Body of pancreas (tissue), 4 donors: ENCODE measurements at regions not wholly inside any gene's neighbourhood (a gene's known extent, or its start where the extent isn't known, plus 50 kb on each side); places are given as distances from the start of the nearest gene placed in this dataset.

Experiments
- ATAC-seq: fragments of 150-250 bp; one replicate; pipeline ENCODE4 v1.9.1; 2016
- DNase-seq, 4 donors: peaks; one replicate each; pipeline ENCODE4 v3.0.0-alpha.2; 2019
- H3K27ac ChIP-seq, 4 donors: fragments of 200-600 bp; sonication (generic); 1 replicate in 3 of 4; 2 replicates in 1 of 4; pipeline versions ENCODE4 v1.5.1 to v1.6.1; 2016 to 2019; ENCODE audit warnings: mild to moderate bottlenecking in 1 of 4, mixed read lengths in 1 of 4, moderate library complexity in 1 of 4
- H3K27me3 ChIP-seq, 2 donors: fragments of 200-600 bp; sonication (generic); one replicate each; pipeline ENCODE4 v1.6.0; 2016; ENCODE audit warnings: mild to moderate bottlenecking in 1 of 2
- H3K36me3 ChIP-seq, 2 donors: fragments of 200-600 bp; sonication (generic); replicated peaks in 1 of 2; 2 replicates each; pipeline ENCODE4 v1.5.1; 2016; ENCODE audit warnings: low read depth in 2 of 2; ENCODE audit not compliant: insufficient read depth in 1 of 2
- H3K4me1 ChIP-seq: fragments of 200-600 bp; sonication (generic); one replicate; pipeline ENCODE4 v1.6.0; 2016
- H3K4me3 ChIP-seq, 2 donors: fragments of 200-600 bp; sonication (generic); 1 replicate in 1 of 2; 2 replicates in 1 of 2; pipeline ENCODE4 v1.5.1; 2016 to 2019
- H3K9me3 ChIP-seq, 3 donors: fragments of 200-600 bp; sonication (generic); 1 replicate in 2 of 3; 2 replicates in 1 of 3; pipeline ENCODE4 v1.5.1; 2016
- POLR2A ChIP-seq, 3 donors: fragments of 450-650 bp; IDR thresholded peaks; one replicate each; pipeline ENCODE4 v1.6.1; 2016; ENCODE audit warnings: antibody characterized with exemption in 3 of 3, mild to moderate bottlenecking in 2 of 3
- WGBS, 2 donors: methylation state at CpG; one replicate each; pipeline ENCODE4 v1.1.5; 2017; 5-methylcytosine and 5-hydroxymethylcytosine counted together
- intact Hi-C: fragments of 100-400 bp; cut with DNase I; formaldehyde crosslinking; loops from one replicate; pipeline ENCODE4 v1.15.1; 2023
- TF ChIP-seq, protein P1 (sequence below), 7 experiments: fragments of 450-650 bp in 4 of 7; fragments of 200-600 bp in 3 of 7; sonication (generic) in 3 of 7; IDR thresholded peaks; one replicate each; pipeline ENCODE4 v1.5.1; 2016 to 2019; ENCODE audit warnings: antibody characterized with exemption in 7 of 7

DNA sequence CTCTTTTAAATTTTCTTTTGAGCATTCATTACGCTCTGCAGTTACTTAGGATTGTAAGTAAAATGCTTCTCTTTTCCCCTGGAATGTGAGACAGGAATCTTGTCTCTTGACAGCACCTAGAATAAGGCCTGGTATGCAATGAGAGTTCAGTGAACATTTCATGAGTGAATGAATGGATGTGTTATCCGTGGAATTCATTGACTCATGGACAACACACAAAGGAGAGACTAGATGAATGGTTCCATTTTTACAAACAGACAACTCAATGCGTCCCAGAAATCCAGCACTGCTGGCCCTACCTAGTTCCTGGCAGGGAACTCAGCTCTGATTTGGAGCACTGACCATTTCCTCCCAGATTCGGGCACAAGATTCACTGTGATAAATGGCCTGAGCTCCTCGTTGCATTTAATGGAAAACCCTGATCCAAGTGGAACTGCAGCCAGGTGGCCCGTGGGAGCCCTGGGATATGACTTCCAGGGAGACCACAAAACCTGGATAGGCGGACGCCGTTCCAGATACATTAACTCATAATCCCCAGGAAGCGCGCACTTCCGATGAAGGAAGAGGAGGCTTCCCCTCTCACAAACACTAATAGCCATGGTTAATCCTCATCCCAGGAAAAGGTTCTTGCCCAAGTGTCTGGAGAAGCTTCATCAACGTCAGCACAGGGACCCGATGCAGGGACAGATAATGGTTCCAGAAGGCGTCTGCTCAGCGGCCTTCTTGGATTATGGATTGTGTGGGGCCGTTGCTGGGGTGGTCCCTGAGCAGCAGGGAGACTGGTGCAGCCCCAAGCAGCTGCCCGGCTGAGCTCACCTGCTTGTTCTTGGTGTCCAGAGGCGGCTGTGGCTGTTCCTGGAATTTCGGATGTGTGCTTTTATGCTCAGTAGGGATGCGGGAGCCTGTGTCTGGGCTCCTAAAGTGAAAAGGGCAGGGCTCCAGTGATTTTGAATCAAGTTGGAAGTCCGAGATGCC, 211.1 kb upstream of the TSHZ3 start:
- H3K27ac ChIP-seq = no peak overlapping the region
- no peak for TF ChIP-seq POLR2A (IDR thresholded peaks at IDR 0.05)
- TF ChIP-seq, protein P1, sequence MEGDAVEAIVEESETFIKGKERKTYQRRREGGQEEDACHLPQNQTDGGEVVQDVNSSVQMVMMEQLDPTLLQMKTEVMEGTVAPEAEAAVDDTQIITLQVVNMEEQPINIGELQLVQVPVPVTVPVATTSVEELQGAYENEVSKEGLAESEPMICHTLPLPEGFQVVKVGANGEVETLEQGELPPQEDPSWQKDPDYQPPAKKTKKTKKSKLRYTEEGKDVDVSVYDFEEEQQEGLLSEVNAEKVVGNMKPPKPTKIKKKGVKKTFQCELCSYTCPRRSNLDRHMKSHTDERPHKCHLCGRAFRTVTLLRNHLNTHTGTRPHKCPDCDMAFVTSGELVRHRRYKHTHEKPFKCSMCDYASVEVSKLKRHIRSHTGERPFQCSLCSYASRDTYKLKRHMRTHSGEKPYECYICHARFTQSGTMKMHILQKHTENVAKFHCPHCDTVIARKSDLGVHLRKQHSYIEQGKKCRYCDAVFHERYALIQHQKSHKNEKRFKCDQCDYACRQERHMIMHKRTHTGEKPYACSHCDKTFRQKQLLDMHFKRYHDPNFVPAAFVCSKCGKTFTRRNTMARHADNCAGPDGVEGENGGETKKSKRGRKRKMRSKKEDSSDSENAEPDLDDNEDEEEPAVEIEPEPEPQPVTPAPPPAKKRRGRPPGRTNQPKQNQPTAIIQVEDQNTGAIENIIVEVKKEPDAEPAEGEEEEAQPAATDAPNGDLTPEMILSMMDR (IDR thresholded peaks at IDR 0.05) = no peak
- H3K36me3 ChIP-seq = no peaks in the 10 kb centered on the region
- H3K9me3 ChIP-seq = peaks cover 0 to 7% (median 0%) of the 10 kb centered on the region in 3 donors
- ATAC-seq (no peak), DNase-seq (no peak)
- 56 to 67% methylated on average over 11 to 22 of the region's 22 CpGs for WGBS, 2 donors
- H3K27me3 ChIP-seq = no peaks in the 10 kb centered on the region
- H3K4me3 ChIP-seq = no peak overlapping the region
- intact Hi-C loops = no loop called here
- H3K4me1 ChIP-seq = no peaks in the 10 kb centered on the region

DNA sequence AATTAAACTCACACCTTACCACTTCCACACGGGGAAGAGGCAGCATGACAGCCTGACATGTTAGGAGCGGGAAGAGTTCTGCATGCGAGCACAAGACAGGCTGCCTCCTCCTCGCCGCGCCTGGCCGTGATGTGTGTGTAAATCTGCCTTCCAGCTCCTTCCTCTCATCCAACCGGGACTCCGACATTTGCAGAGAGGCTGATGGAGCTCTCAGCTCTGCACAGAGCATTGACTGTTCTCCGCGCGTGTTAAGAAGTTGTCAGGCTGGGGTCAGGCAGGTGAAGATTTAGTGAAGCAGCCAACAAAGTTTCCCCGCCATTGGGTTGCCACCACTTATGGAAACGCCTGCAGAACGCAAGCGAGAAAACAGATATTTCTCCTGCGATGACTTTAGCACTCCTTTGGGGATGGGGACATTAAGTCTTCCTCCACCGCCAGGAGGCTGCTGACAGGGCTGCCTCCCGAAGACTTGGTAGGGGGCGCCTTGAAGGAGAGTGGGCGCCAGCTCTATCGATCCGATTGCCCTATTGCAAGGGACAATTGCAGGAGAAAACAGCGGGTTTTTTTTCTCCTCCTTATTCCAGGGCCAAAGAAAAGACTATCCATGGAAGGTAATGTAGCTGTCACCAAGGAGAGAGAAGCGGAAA, 213.9 kb upstream of the TSHZ3 start:
- no peaks in the 10 kb centered on the region for H3K27me3 ChIP-seq
- no peak for DNase-seq
- H3K9me3 ChIP-seq = peaks cover 0 to 7% (median 0%) of the 10 kb centered on the region in 3 donors
- H3K4me1 ChIP-seq = no peaks in the 10 kb centered on the region
- intact Hi-C loops = no loop called here
- 73 to 74% methylated on average over 24 to 25 of the region's 25 CpGs for WGBS, 2 donors
- no peak overlapping the region for H3K4me3 ChIP-seq
- no peak for TF ChIP-seq POLR2A (IDR thresholded peaks at IDR 0.05)
- TF ChIP-seq, protein P1 (IDR thresholded peaks at IDR 0.05) = no peak
- no peak for ATAC-seq
- no peaks in the 10 kb centered on the region for H3K36me3 ChIP-seq
- no peak overlapping the region for H3K27ac ChIP-seq

DNA sequence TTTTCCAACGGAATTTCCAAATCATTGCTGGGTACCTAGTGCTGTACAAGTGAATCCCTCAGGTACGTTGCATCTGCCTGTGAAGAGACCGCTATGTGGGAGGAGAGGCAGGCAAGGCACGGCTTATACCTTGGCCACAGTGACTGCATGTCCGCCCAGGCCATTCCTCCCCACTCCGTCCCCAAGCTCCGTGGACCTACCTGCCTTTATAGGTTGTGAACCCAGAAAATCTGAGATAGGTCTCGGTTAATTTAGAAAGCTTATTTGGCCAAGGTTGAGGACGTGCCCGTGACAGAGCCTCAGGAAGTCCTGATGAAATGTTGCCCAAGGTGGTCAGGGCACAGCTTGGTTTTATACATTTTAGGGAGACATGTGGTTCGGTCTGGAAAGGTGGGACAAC, 218.5 kb upstream of the TSHZ3 start:
- intact Hi-C loops = no loop called here
- ATAC-seq (no peak), DNase-seq (no peak)
- no peaks in the 10 kb centered on the region for H3K9me3 ChIP-seq
- TF ChIP-seq, protein P1 (IDR thresholded peaks at IDR 0.05) = no peak
- TF ChIP-seq POLR2A (IDR thresholded peaks at IDR 0.05) = no peak
- H3K4me1 ChIP-seq = no peaks in the 10 kb centered on the region
- no peak overlapping the region for H3K4me3 ChIP-seq
- H3K27ac ChIP-seq = no peak overlapping the region
- H3K27me3 ChIP-seq = no peaks in the 10 kb centered on the region
- no peaks in the 10 kb centered on the region for H3K36me3 ChIP-seq
- 68 to 75% methylated on average over 10 to 11 of the region's 11 CpGs for WGBS, 2 donors

DNA sequence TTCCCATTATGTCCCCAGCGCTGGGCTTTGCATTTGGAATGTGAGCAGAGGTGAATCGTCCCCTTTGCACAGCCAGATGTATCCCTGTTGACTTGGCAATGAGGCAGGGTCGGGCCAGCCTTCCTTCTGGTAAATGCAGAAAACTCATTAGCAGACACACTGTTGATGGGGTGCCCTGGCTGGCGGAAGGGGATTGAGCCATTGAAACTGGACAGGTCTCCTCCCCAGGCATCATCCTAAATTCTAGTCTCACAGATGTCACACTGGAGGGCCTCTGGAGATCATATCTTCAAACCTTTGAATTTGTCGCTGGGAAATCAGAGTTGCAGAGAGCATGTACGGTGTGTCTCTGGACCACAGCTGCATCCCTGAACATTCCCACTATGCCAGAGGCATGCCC, 219.5 kb upstream of the TSHZ3 start:
- Histone ChIP-seq H3K4me3 (no peak overlapping the region), H3K9me3 (no peaks in the 10 kb centered on the region), H3K27ac (no peak overlapping the region), H3K27me3 (no peaks in the 10 kb centered on the region), H3K36me3 (no peaks in the 10 kb centered on the region), H3K4me1 (no peaks in the 10 kb centered on the region)
- DNase-seq (no peak), ATAC-seq (no peak)
- intact Hi-C loops = no loop called here
- no peak for TF ChIP-seq POLR2A (IDR thresholded peaks at IDR 0.05)
- TF ChIP-seq, protein P1 (IDR thresholded peaks at IDR 0.05) = no peak
- 68 to 94% methylated on average over 4 to 6 of the region's 6 CpGs for WGBS, 2 donors
